WTC11 (cell line): ENCODE measurements at regions not wholly inside any gene's neighbourhood (a gene's known extent, or its start where the extent isn't known, plus 50 kb on each side); places are given as distances from the start of the nearest gene placed in this dataset.

Experiments used
- ATAC-seq: fragments of 200-7000 bp; cut with Tn5 transposase; 2 replicates; pipeline ENCODE4 v1.10.0; 2021; ENCODE audit warnings: mild to moderate bottlenecking, moderate library complexity
- CTCF ChIA-PET: fragments of 300-600 bp; sonication (Branson Sonifier 250); formaldehyde crosslinking; loops from one replicate; lab custom pipeline; 2021; ENCODE audit warnings: antibody characterized with exemption; lab: Charles Lee
- POLR2A ChIA-PET: fragments of 350-600 bp; sonication (Branson Sonifier 250); formaldehyde crosslinking; loops from one replicate; lab custom pipeline; 2021; ENCODE audit warnings: antibody characterized with exemption; lab: Charles Lee
- DNase-seq: peaks from one replicate; pipeline ENCODE4 v3.0.0; 2021; ENCODE audit warnings: low spot score
- H3K27ac Mint-ChIP-seq: 2 replicates; pipeline ENCODE4 v1.8.0; 2021; ENCODE audit warnings: mixed read lengths
- H3K27me3 Mint-ChIP-seq: 2 replicates; pipeline ENCODE4 v1.8.0; 2021; ENCODE audit warnings: low read depth, mild to moderate bottlenecking, moderate library complexity, mixed read lengths
- H3K36me3 Mint-ChIP-seq: 2 replicates; pipeline ENCODE4 v1.8.0; 2021; ENCODE audit warnings: mixed read lengths
- H3K4me1 Mint-ChIP-seq: 2 replicates; pipeline ENCODE4 v1.8.0; 2022; ENCODE audit warnings: mixed read lengths
- H3K4me3 Mint-ChIP-seq: 2 replicates; pipeline ENCODE4 v1.8.0; 2021; ENCODE audit warnings: mild to moderate bottlenecking, moderate library complexity, mixed read lengths
- H3K9me3 Mint-ChIP-seq: 2 replicates; pipeline ENCODE4 v1.8.0; 2021; ENCODE audit warnings: mixed read lengths
- AR ChIP-seq: fragments of 250-450 bp; sonication (Bioruptor Pico); IDR thresholded peaks from 2 replicates; pipeline ENCODE4 v1.9.0; 2021; ENCODE audit warnings: mild to moderate bottlenecking
- ATF2 ChIP-seq: sonication (generic); formaldehyde crosslinking; IDR thresholded peaks from 2 replicates; pipeline ENCODE4 v1.8.1; 2022; ENCODE audit warnings: low read depth, missing genetic modification reagents, borderline replicate concordance
- ATF3 ChIP-seq: sonication (generic); formaldehyde crosslinking; conservative IDR thresholded peaks from 2 replicates; pipeline ENCODE4 v1.8.1; 2022; ENCODE audit warnings: mild to moderate bottlenecking, missing genetic modification reagents
- CBFB ChIP-seq: sonication (generic); formaldehyde crosslinking; IDR thresholded peaks from 2 replicates; pipeline ENCODE4 v1.8.1; 2022; ENCODE audit warnings: mild to moderate bottlenecking, low read depth, missing genetic modification reagents
- CREB1 ChIP-seq: sonication (generic); formaldehyde crosslinking; IDR thresholded peaks from 2 replicates; pipeline ENCODE4 v1.8.0; 2023; ENCODE audit warnings: mild to moderate bottlenecking, missing genetic modification reagents
- CREM ChIP-seq: sonication (generic); formaldehyde crosslinking; IDR thresholded peaks from 2 replicates; pipeline ENCODE4 v1.8.1; 2022; ENCODE audit warnings: mild to moderate bottlenecking, missing genetic modification reagents, moderate library complexity
- FOXJ3 ChIP-seq: sonication (generic); formaldehyde crosslinking; IDR thresholded peaks from 2 replicates; pipeline ENCODE4 v1.9.0; 2021; ENCODE audit warnings: missing genetic modification reagents, mild to moderate bottlenecking, borderline replicate concordance
- GTF2I ChIP-seq: fragments of 250-450 bp; sonication (Bioruptor Pico); conservative IDR thresholded peaks from 2 replicates; pipeline ENCODE4 v1.4.0; 2021; ENCODE audit warnings: mild to moderate bottlenecking
- IRF2 ChIP-seq: sonication (generic); formaldehyde crosslinking; IDR thresholded peaks from 2 replicates; pipeline ENCODE4 v1.8.0; 2022; ENCODE audit warnings: low read depth, missing genetic modification reagents, borderline replicate concordance
- JAZF1 ChIP-seq: fragments of 250-450 bp; sonication (Bioruptor Pico); IDR thresholded peaks from 2 replicates; pipeline ENCODE4 v1.9.0; 2021; ENCODE audit warnings: moderate library complexity, mild to moderate bottlenecking, inconsistent platforms
- KAT7 ChIP-seq: sonication (generic); formaldehyde crosslinking; IDR thresholded peaks from 2 replicates; pipeline ENCODE4 v1.8.1; 2023; ENCODE audit warnings: missing genetic modification reagents, mild to moderate bottlenecking, borderline replicate concordance
- NFE2L1 ChIP-seq: sonication (generic); formaldehyde crosslinking; IDR thresholded peaks from 2 replicates; pipeline ENCODE4 v1.8.1; 2023; ENCODE audit warnings: missing genetic modification reagents
- OVOL2 ChIP-seq: fragments of 250-450 bp; sonication (Bioruptor Pico); IDR thresholded peaks from 2 replicates; pipeline ENCODE4 v1.9.0; 2021; ENCODE audit warnings: mild to moderate bottlenecking, borderline replicate concordance
- RELA ChIP-seq: sonication (generic); formaldehyde crosslinking; IDR thresholded peaks from 2 replicates; pipeline ENCODE4 v1.8.1; 2022; ENCODE audit warnings: missing genetic modification reagents, mild to moderate bottlenecking, borderline replicate concordance
- TEAD4 ChIP-seq: sonication (generic); formaldehyde crosslinking; IDR thresholded peaks from 2 replicates; pipeline ENCODE4 v1.8.0; 2022; ENCODE audit warnings: mild to moderate bottlenecking, missing genetic modification reagents
- ZNF263 ChIP-seq: sonication (generic); formaldehyde crosslinking; IDR thresholded peaks from 2 replicates; pipeline ENCODE4 v1.8.1; 2022; ENCODE audit warnings: low read depth, mild to moderate bottlenecking, moderate library complexity, missing genetic modification reagents
- ZNF396 ChIP-seq: fragments of 250-450 bp; sonication (Bioruptor Pico); IDR thresholded peaks from 2 replicates; pipeline ENCODE4 v1.8.0; 2021; ENCODE audit warnings: mild to moderate bottlenecking, moderate library complexity, borderline replicate concordance
- ZNF532 ChIP-seq: fragments of 250-450 bp; sonication (Bioruptor Pico); IDR thresholded peaks from 2 replicates; pipeline ENCODE4 v1.9.0; 2021; ENCODE audit warnings: mild to moderate bottlenecking, borderline replicate concordance
- ZSCAN18 ChIP-seq: fragments of 250-450 bp; sonication (Bioruptor Pico); IDR thresholded peaks from 2 replicates; pipeline ENCODE4 v2.1.2; 2022; ENCODE audit warnings: mild to moderate bottlenecking, moderate library complexity

GRCh38 chr10:123380491-123381085, 226.4 kb downstream of the BUB3 start (continued):
- no peak for TF ChIP-seq ZNF532 (CRISPR knock-in tag)
- no peak for TF ChIP-seq CREM (CRISPR knock-in tag)
- TF ChIP-seq OVOL2, result no peak
- TF ChIP-seq ZNF263 (CRISPR knock-in tag), result no peak
- TF ChIP-seq AR, result no peak
- TF ChIP-seq TEAD4, result no peak
- no peak for TF ChIP-seq FOXJ3 (CRISPR knock-in tag)

- H3K9me3 Mint-ChIP-seq, result peaks cover 21% of the 10 kb centered on the region
- TF ChIP-seq ZNF396 (CRISPR knock-in tag) (no peak), ZSCAN18 (CRISPR knock-in tag) (no peak), IRF2 (CRISPR knock-in tag) (no peak), JAZF1 (no peak), GTF2I (CRISPR knock-in tag) (no peak), RELA (no peak), NFE2L1 (CRISPR knock-in tag) (no peak), CBFB (CRISPR knock-in tag) (no peak), ATF3 (CRISPR knock-in tag) (no peak), CREB1 (CRISPR knock-in tag) (no peak), KAT7 (CRISPR knock-in tag) (no peak), CREM (CRISPR knock-in tag) (no peak), ATF2 (no peak)
- peaks cover 16% of the 10 kb centered on the region for H3K36me3 Mint-ChIP-seq
- H3K4me1 Mint-ChIP-seq, result peaks cover 15% of the 10 kb centered on the region
- DNase-seq, result no peak
- ChIA-PET CTCF (interaction anchor here (0.9 to 3.5 kb wide), 10 partner anchors 79 to 338 kb away, joined by 3 to 22 read pairs (median 4); partner anchors contain the start of gene BUB3), POLR2A (interaction anchor here (0.6 kb wide), 1 partner anchor 312 kb away, joined by 3 read pairs; no protein-coding TSS in a partner anchor)
- no peak for ATAC-seq
- H3K4me3 Mint-ChIP-seq, result no peak overlapping the region
- no peaks in the 10 kb centered on the region for H3K27me3 Mint-ChIP-seq
- no peak overlapping the region for H3K27ac Mint-ChIP-seq
Observed at GRCh38 chr10:123381224-123381623, 227.0 kb downstream of the BUB3 start.
